Frontal cortex (tissue), 3 donors: ENCODE measurements at regions not wholly inside any gene's neighbourhood (a gene's known extent, or its start where the extent isn't known, plus 50 kb on each side); places are given as distances from the start of the nearest gene placed in this dataset.
"Not testable (repeated sequence)": the region's sequence is repeated elsewhere in the genome, so short reads cannot be mapped to it uniquely, and the experiment has no call there.

ENCODE experiments used
- DNase-seq, 2 donors: peaks; one replicate each; pipeline ENCODE4 v3.0.0; 2012; ENCODE audit warnings: low spot score in 2 of 2
- FAIRE-seq: peaks from 2 replicates; lab custom pipeline; 2012; peaks lifted over from hg19 to GRCh38; lab: Jason Lieb, UNC
- donor health status: control.
- donor health status: control.
- donor health status: control.

- no peak for DNase-seq
These were observed 138.8 kb downstream of the HFE start for GRCh38 chr6:26225848-26226578.

GRCh38 chr6:26226579-26226967, 138.4 kb upstream of the BTN3A2 start:
- FAIRE-seq: no peak
- DNase-seq: no peak

More at GRCh38 chr6:26225848-26226578, 138.8 kb downstream of the HFE start:
- FAIRE-seq: no peak

DNA sequence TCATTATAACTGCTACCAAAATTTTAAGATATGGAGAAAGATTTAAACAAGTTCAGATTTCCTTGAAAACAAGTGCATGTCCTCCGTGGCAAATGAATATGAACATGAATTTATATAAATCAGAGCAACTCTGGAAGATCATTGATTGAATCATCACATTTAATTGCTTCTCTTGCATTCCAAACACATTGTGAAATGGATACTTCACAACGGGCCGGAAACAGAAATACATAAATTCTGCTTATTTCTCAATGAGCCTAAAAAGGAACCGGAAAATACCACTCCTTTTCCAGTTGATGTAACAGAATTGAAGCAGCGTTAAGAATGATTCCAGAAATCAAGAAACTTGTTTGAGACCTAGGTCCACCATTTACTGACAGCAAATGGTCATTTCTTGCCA, 134.6 kb upstream of the BTN3A2 start:
- DNase-seq (no peak), FAIRE-seq (no peak)

DNA sequence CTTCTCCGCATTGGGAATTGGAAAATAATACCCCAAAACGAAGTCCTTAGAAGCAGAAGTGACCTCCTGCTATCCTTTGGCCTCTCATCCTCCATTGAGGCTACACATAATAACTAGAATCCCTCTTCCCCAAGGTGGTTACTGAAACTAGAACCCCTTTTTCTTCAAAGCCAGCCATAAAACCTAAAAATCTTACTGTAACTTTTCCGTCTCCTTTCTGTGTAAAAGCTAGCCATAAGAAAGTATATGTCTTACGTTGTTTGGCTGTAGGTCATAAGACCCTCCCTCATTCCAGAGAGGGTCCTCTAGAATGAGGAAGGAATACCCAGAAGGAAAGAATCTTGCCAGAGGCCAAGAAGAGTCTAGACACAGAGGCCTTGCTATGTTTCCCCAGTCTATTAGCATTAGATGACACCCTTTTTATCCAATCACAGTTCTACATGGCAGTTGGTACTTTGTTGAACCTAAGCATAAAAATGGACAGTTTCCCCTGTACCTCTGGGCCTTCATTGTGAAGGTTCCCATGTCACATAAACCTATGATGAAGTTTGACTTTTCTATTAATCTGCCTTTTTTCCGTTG, 133.9 kb upstream of the BTN3A2 start:
- FAIRE-seq (no peak), DNase-seq (no peak)

- DNase-seq: no peak
- FAIRE-seq: no peak
These were observed 132.6 kb upstream of the BTN3A2 start for GRCh38 chr6:26232306-26232939.

DNA sequence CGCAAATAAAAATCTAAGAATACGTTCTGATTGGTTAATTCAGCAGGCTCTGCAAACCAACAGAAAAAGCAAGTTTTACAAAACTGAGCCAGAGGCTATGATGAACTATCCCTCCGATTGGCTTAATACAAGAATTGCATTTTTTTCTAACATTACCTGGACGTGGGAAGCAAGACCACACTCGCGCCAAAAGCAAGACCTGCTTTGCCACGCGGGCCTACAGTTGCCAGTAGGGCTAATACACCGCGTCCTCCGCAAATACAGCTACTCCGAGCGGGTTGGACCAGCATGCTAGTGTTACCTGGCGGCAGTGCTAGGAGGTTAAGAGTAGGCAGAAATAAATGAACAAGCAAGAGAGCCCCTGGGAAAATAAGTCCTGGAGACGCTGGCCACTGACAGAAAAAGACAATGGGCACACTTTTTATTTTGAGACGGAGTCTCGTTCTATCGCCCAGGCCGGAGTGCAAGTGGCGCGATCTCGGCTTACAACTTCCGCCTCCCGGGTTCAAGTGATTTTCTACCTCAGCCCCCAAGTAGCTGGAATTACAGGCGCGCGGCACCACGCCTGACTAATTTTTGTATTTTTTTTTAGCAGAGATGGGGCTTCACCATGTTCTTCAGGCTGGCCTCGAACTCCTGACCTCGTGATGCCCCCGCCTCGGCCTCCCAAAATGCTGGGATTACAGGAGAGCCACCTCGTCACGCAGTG, 131.9 kb upstream of the BTN3A2 start:
- DNase-seq (no peak), FAIRE-seq (no peak)

DNA sequence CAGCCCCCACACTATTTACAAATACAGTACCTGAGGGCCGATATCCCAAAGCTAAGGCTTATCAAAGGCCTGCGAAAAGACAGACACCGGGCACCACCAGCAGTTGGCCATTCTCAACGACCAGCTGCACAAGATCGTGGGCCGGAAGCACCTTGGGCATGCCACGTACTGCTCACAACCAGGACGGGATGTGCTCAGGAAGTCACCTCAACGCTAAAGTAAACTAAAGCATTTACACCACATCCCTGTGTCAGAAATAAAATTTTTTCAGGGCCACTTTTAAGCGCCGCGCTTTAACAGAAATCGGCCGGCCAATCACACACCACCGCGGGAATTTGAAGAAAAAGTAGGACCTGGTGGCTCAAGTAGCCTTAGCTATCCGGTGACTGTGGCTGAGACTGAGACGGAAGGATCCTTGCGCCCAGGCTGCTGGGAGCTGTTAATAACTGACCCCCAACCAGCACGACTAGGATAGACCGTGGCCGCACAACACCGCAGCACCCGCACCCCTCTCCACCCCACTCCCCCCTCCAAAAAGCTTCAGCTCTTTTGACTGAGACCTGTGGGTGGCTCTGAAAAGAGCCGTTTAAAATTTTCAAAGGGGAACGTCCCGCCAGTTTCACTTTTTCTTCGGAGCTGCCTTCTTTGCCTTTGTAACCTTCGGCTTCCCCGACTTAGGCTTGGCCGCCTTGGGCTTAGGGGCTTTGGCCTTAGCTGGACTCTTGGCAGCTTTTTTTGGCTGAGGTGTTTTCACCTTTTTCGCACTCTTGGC, 131.2 kb upstream of the BTN3A2 start:
- no peak for DNase-seq
- FAIRE-seq: no peak

DNA sequence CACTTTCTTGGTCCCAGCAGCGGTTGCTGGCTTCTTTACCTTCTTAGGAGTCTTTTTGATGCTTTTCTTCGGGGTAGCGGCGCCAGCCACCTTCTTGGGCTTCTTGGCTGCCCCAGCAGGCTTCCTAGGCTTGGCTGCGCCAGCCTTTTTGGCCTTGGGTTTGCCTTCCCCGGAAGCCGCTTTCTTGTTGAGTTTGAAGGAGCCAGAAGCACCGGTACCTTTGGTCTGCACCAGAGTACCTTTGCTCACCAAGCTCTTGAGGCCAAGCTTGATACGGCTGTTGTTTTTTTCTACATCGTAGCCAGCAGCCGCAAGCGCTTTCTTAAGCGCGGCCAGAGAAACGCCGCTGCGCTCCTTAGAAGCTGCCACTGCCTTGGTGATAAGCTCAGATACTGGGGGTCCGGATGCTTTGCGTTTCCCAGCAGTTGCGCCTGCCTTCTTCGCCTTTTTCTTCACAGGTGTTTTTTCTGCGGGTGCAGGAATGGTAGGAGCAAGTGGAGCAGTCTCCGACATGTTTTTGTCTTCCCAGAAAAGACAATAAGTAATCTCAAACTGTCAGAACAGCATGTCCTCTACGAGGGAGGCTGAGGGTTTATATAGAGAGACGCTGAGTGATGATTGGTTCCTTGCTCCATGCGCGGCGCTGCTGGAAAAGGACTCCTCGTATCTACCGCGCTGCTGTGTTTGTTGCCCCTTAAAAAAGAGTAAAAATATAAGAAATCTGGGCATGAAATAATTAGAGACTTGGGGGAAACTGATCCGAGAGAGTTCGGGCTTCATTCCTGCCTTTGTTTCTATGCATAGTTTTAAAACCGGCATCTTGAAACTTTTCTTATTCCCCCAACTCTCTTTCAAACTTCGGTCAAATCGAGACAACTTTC, 130.3 kb upstream of the BTN3A2 start:
- FAIRE-seq (no peak), DNase-seq (no peak)

DNA sequence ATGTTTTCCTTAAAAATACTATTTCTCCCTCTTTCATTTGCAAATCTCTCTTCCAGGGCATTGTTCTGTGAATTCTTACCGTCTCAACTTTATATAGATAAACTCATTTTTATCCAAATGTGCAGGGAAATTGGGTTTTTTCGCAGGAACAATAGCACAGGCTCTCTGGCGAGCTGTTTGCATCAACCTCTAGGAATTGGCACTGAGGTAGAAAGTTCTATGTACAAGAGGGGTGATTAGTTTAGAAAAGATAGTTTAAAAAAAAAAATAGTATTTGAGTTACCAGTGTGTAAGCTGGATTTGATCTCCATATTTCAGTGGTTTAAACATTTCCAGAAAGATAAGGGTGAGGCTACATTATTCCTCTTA, 129.7 kb upstream of the BTN3A2 start:
- no peak for DNase-seq
- no peak for FAIRE-seq

- DNase-seq, FAIRE-seq: not testable (repeated sequence)
These were observed 125.6 kb upstream of the BTN3A2 start for GRCh38 chr6:26239415-26239814.

- FAIRE-seq (no peak), DNase-seq (no peak)
These were observed 124.6 kb upstream of the BTN3A2 start for GRCh38 chr6:26240157-26241032.

- DNase-seq (no peak), FAIRE-seq (no peak)
These were observed 123.7 kb upstream of the BTN3A2 start for GRCh38 chr6:26241033-26241895.

- FAIRE-seq: no peak
- DNase-seq: no peak
These were observed 121.9 kb upstream of the BTN3A2 start for GRCh38 chr6:26243132-26243531.

GRCh38 chr6:26243752-26244151, 121.2 kb upstream of the BTN3A2 start:
- FAIRE-seq (no peak), DNase-seq (no peak)

DNA sequence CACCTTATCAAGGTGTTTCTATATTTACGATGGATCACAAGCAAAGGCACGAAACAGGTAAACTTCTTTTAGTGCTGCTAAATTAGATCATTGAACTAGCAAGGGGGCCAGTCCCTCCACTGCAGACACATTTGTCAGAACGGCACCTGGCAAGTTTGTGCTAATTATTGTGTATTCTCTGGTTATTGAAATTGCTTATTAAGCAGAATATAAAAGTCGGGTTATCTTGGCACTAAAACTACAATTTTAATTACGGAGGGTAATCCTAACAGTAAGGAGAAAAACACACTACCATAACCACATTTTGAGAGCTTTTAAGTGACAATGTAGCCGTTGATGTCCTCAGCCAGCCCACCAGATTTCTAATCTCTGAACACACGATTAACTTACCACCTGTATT, 118.9 kb upstream of the BTN3A2 start:
- FAIRE-seq (no peak), DNase-seq (no peak)

GRCh38 chr6:26246553-26246952, 118.4 kb upstream of the BTN3A2 start:
- FAIRE-seq (no peak), DNase-seq (no peak)

- FAIRE-seq: no peak
- DNase-seq: no peak
These were observed 115.4 kb upstream of the BTN3A2 start for GRCh38 chr6:26249707-26249956.
